ENCODE measurements at regions not wholly inside any gene's neighbourhood (a gene's known extent, or its start where the extent isn't known, plus 50 kb on each side); places are given as distances from the start of the nearest gene placed in this dataset.

- TF ChIP-seq CTCF (IDR thresholded peaks at IDR 0.05; ENCODE audit: insufficient read depth, low read depth, low read length) (no peak), EZH2 (IDR thresholded peaks at IDR 0.05; ENCODE audit: insufficient read depth, low read length) (no peak)
These were observed 54.6 kb upstream of the MNX1 start for GRCh38 chr7:157065046-157065445.
